Hepatocyte (in vitro differentiated cells): ENCODE measurements at regions not wholly inside any gene's neighbourhood (a gene's known extent, or its start where the extent isn't known, plus 50 kb on each side); places are given as distances from the start of the nearest gene placed in this dataset.

Source experiments
- DNase-seq: peaks from one replicate; pipeline ENCODE4 v3.0.0-alpha.2; 2016; ENCODE audit warnings: low spot score
- H2AFZ ChIP-seq: fragments of 200-600 bp; sonication (generic); 2 replicates; pipeline ENCODE4 v1.6.0; 2016; ENCODE audit warnings: antibody characterized with exemption, mild to moderate bottlenecking
- H3K27ac ChIP-seq: fragments of 200-600 bp; sonication (generic); 2 replicates; pipeline ENCODE4 v1.5.1; 2016; ENCODE audit warnings: mild to moderate bottlenecking
- H3K27me3 ChIP-seq: fragments of 200-600 bp; sonication (generic); 2 replicates; pipeline ENCODE4 v1.6.1; 2016
- H3K36me3 ChIP-seq: fragments of 200-600 bp; sonication (generic); replicated peaks from 2 replicates; pipeline ENCODE4 v1.5.1; 2016; ENCODE audit warnings: low read depth; ENCODE audit not compliant: insufficient read depth
- H3K4me1 ChIP-seq: fragments of 200-600 bp; sonication (generic); 2 replicates; pipeline ENCODE4 v1.5.1; 2016; ENCODE audit warnings: mild to moderate bottlenecking, moderate library complexity; ENCODE audit not compliant: insufficient read depth
- H3K4me2 ChIP-seq: fragments of 200-600 bp; sonication (generic); 2 replicates; pipeline ENCODE4 v1.6.0; 2016
- H3K4me3 ChIP-seq: fragments of 200-600 bp; sonication (generic); 2 replicates; pipeline ENCODE4 v1.5.1; 2016; ENCODE audit warnings: mild to moderate bottlenecking
- H3K79me2 ChIP-seq: fragments of 200-600 bp; sonication (generic); 2 replicates; pipeline ENCODE4 v1.6.0; 2017; ENCODE audit warnings: mild to moderate bottlenecking
- H3K9me2 ChIP-seq: fragments of 200-600 bp; sonication (generic); replicated peaks from 2 replicates; pipeline ENCODE4 v1.6.0; 2017; ENCODE audit warnings: mild to moderate bottlenecking; ENCODE audit not compliant: insufficient read depth
- H3K9me3 ChIP-seq: fragments of 200-600 bp; sonication (generic); 2 replicates; pipeline ENCODE4 v1.5.1; 2016; ENCODE audit warnings: low read depth, mild to moderate bottlenecking
- H4K20me1 ChIP-seq: fragments of 200-600 bp; sonication (generic); 2 replicates; pipeline ENCODE4 v1.6.0; 2016; ENCODE audit warnings: mild to moderate bottlenecking; ENCODE audit not compliant: insufficient read depth, poor library complexity, severe bottlenecking
- EZH2 ChIP-seq: fragments of 200-600 bp; sonication (generic); IDR thresholded peaks from 2 replicates; pipeline ENCODE4 v1.6.1; 2016; ENCODE audit warnings: antibody characterized with exemption, mild to moderate bottlenecking, borderline replicate concordance
- EZH2phosphoT487 ChIP-seq: fragments of 200-600 bp; sonication (generic); IDR thresholded peaks from one replicate; pipeline ENCODE4 v1.6.1; 2018; ENCODE audit warnings: antibody characterized with exemption, mild to moderate bottlenecking, low read depth, moderate library complexity; ENCODE audit not compliant: unreplicated experiment, severe bottlenecking
- WGBS: methylation state at CpG from one replicate; pipeline ENCODE4 v1.1.6; 2016; ENCODE audit warnings: low lambda C conversion rate; ENCODE audit errors: missing lambda C conversion rate; 5-methylcytosine and 5-hydroxymethylcytosine counted together
- TF ChIP-seq, protein P1 (sequence below): fragments of 200-600 bp; sonication (generic); IDR thresholded peaks from 2 replicates; pipeline ENCODE4 v1.5.1; 2016; ENCODE audit warnings: antibody characterized with exemption, mild to moderate bottlenecking; ENCODE audit not compliant: poor library complexity

DNA sequence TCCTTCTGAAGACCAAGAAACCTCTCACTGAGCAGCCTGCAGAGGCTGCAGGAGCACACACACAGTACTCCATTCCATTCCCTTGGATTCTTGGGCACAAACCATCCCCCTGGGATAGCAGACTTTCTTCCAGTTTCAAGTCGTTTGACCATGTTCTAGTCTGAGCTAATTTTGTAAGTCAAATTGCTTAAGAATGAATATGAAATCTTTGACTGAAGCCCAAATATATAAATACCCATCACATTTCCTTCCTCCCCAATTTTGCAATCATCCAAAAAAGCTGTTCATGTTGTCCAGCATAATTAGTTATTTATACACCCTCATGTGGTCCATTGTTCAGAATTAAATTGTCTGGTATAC is 231.2 kb upstream of the TPRG1 start:
- Histone ChIP-seq H4K20me1 (no peaks in the 10 kb centered on the region), H3K27ac (no peak overlapping the region), H3K4me3 (no peak overlapping the region), H2AFZ (no peak overlapping the region), H3K9me3 (no peaks in the 10 kb centered on the region), H3K79me2 (no peaks in the 10 kb centered on the region), H3K27me3 (no peaks in the 10 kb centered on the region), H3K4me2 (no peak overlapping the region), H3K4me1 (no peaks in the 10 kb centered on the region), H3K9me2 (no peaks in the 10 kb centered on the region), H3K36me3 (no peaks in the 10 kb centered on the region)
- DNase-seq, result no peak
- TF ChIP-seq, protein P1, sequence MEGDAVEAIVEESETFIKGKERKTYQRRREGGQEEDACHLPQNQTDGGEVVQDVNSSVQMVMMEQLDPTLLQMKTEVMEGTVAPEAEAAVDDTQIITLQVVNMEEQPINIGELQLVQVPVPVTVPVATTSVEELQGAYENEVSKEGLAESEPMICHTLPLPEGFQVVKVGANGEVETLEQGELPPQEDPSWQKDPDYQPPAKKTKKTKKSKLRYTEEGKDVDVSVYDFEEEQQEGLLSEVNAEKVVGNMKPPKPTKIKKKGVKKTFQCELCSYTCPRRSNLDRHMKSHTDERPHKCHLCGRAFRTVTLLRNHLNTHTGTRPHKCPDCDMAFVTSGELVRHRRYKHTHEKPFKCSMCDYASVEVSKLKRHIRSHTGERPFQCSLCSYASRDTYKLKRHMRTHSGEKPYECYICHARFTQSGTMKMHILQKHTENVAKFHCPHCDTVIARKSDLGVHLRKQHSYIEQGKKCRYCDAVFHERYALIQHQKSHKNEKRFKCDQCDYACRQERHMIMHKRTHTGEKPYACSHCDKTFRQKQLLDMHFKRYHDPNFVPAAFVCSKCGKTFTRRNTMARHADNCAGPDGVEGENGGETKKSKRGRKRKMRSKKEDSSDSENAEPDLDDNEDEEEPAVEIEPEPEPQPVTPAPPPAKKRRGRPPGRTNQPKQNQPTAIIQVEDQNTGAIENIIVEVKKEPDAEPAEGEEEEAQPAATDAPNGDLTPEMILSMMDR, result no peak
- TF ChIP-seq EZH2phosphoT487 (no peak), EZH2 (no peak)
- 78% methylated on average over 1 of the region's 1 CpG for WGBS

DNA sequence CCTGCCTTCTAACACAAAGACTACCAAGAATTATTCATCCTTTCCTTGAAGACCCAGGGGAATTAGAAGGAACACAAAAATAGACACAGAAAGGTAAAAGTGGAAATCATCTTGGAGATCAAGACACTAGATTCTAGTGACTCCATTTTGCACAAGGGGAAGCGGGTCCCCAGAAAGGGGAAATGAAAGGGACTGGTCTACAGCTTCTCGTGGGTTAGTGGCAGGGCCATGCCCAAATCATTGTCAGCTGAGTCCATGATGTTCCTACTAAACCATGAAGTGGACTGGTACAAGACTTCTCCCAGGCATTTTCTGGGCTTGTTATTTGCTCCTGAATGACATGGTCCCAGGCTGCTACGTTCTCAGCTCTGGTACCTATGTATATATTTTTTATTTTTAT is 230.7 kb upstream of the TPRG1 start:
- Histone ChIP-seq H3K27me3 (no peaks in the 10 kb centered on the region), H3K4me3 (no peak overlapping the region), H3K4me1 (no peaks in the 10 kb centered on the region), H3K36me3 (no peaks in the 10 kb centered on the region), H3K9me3 (no peaks in the 10 kb centered on the region), H2AFZ (no peak overlapping the region), H3K27ac (no peak overlapping the region), H3K4me2 (no peak overlapping the region), H3K79me2 (no peaks in the 10 kb centered on the region), H4K20me1 (no peaks in the 10 kb centered on the region), H3K9me2 (no peaks in the 10 kb centered on the region)
- TF ChIP-seq EZH2, result no peak
- TF ChIP-seq EZH2phosphoT487, result no peak
- TF ChIP-seq, protein P1, result no peak
- no peak for DNase-seq
- 91% methylated on average over 3 of the region's 3 CpGs for WGBS

DNA sequence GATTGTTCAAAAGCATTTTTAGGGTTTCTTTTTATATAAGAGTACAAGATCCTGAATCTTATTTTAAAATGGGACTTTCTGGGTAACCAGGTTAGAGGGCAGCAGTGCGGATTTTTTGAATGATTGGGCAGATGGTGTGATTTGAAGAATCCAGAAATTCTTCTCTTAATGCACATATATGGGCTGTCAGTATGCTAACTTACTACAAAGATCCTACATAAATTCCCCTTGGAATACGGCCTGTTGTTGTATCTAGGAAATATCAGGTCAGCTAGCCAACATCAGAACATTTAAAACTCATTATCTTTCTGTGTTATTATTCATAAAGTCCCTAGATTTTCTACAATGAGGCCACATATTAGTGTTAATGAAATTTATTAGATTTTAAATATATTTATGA is 229.6 kb upstream of the TPRG1 start:
- Histone ChIP-seq H4K20me1 (no peaks in the 10 kb centered on the region), H2AFZ (no peak overlapping the region), H3K36me3 (no peaks in the 10 kb centered on the region), H3K27me3 (no peaks in the 10 kb centered on the region), H3K27ac (no peak overlapping the region), H3K4me3 (no peak overlapping the region), H3K79me2 (no peaks in the 10 kb centered on the region), H3K9me3 (no peaks in the 10 kb centered on the region), H3K9me2 (no peaks in the 10 kb centered on the region), H3K4me1 (no peaks in the 10 kb centered on the region), H3K4me2 (no peak overlapping the region)
- 95% methylated on average over 2 of the region's 2 CpGs for WGBS
- TF ChIP-seq EZH2, result no peak
- no peak for TF ChIP-seq EZH2phosphoT487
- TF ChIP-seq, protein P1, result no peak
- DNase-seq, result no peak

DNA sequence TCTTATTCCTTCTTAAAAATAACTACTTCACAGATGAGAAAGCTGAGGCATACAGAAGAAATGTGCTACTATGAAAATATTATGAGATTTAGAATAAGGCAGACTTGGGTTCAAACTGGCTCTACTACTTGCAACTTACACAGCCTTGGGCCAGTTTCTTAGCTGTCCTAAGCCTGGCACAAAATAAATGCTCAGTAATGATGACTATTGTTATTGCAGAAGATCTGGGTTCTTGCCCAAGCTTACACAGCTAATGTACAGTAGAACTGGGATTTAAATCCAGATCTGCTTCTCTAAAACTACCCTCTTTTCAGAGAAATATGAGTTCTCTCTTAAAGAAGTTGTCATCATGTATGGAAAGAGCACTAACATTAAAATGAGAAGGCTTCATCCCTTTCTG is 228.2 kb upstream of the TPRG1 start:
- H2AFZ ChIP-seq, result no peak overlapping the region
- DNase-seq, result no peak
- H4K20me1 ChIP-seq, result no peaks in the 10 kb centered on the region
- peaks cover 5% of the 10 kb centered on the region for H3K4me1 ChIP-seq
- TF ChIP-seq EZH2 (no peak), EZH2phosphoT487 (no peak)
- TF ChIP-seq, protein P1, result no peak
- H3K4me2 ChIP-seq, result no peak overlapping the region
- H3K27me3 ChIP-seq, result no peaks in the 10 kb centered on the region
- no peaks in the 10 kb centered on the region for H3K36me3 ChIP-seq
- no peak overlapping the region for H3K27ac ChIP-seq
- H3K9me3 ChIP-seq, result no peaks in the 10 kb centered on the region
- H3K4me3 ChIP-seq, result no peak overlapping the region
- H3K79me2 ChIP-seq, result no peaks in the 10 kb centered on the region
- H3K9me2 ChIP-seq, result no peaks in the 10 kb centered on the region
